Endodermal cell (in vitro differentiated cells): ENCODE measurements at regions not wholly inside any gene's neighbourhood (a gene's known extent, or its start where the extent isn't known, plus 50 kb on each side); places are given as distances from the start of the nearest gene placed in this dataset.

Experiments used
- DNase-seq: peaks from one replicate; pipeline ENCODE4 v3.0.0-alpha.2; 2017
- H3K27ac ChIP-seq: 2 replicates; pipeline ENCODE4 v1.5.1; 2013; ENCODE audit warnings: mild to moderate bottlenecking, low read depth, low read length, moderate library complexity
- H3K27me3 ChIP-seq: 2 replicates; pipeline ENCODE4 v1.6.1; 2013; ENCODE audit warnings: mild to moderate bottlenecking, low read length, moderate library complexity; ENCODE audit not compliant: insufficient read depth, control insufficient read depth, poor library complexity, severe bottlenecking
- H3K36me3 ChIP-seq: 2 replicates; pipeline ENCODE4 v1.7.0; 2013; ENCODE audit warnings: mild to moderate bottlenecking, low read length, moderate library complexity; ENCODE audit not compliant: control insufficient read depth, insufficient read depth
- H3K4me1 ChIP-seq: one replicate; pipeline ENCODE4 v1.7.0; 2013; ENCODE audit warnings: low read length; ENCODE audit not compliant: control insufficient read depth, insufficient read depth
- H3K4me3 ChIP-seq: 2 replicates; pipeline ENCODE4 v1.5.1; 2013; ENCODE audit warnings: mild to moderate bottlenecking, low read length, moderate library complexity
- H3K9ac ChIP-seq: 2 replicates; pipeline ENCODE4 v1.6.1; 2013; ENCODE audit warnings: mild to moderate bottlenecking, low read length, moderate library complexity; ENCODE audit not compliant: poor library complexity, severe bottlenecking; ENCODE audit errors: extremely low read depth
- H3K9me3 ChIP-seq: 2 replicates; pipeline ENCODE4 v1.6.1; 2013; ENCODE audit warnings: mild to moderate bottlenecking, low read length, moderate library complexity; ENCODE audit not compliant: control insufficient read depth
- H3K27ac Mint-ChIP-seq: 2 replicates; pipeline ENCODE4 v1.8.0; 2020; ENCODE audit warnings: mixed read lengths
- H3K27me3 Mint-ChIP-seq: 2 replicates; pipeline ENCODE4 v1.8.0; 2021; ENCODE audit warnings: mild to moderate bottlenecking, mixed read lengths; ENCODE audit not compliant: insufficient read depth
- H3K36me3 Mint-ChIP-seq: 2 replicates; pipeline ENCODE4 v1.8.0; 2020; ENCODE audit warnings: low read depth, mixed read lengths
- H3K4me1 Mint-ChIP-seq: 2 replicates; pipeline ENCODE4 v1.8.0; 2020; ENCODE audit warnings: mixed read lengths
- H3K4me3 Mint-ChIP-seq: 2 replicates; pipeline ENCODE4 v1.8.0; 2020; ENCODE audit warnings: mild to moderate bottlenecking, moderate library complexity, mixed read lengths
- H3K9me3 Mint-ChIP-seq: 2 replicates; pipeline ENCODE4 v1.8.0; 2020; ENCODE audit warnings: mild to moderate bottlenecking, mixed read lengths
- CTCF ChIP-seq: fragments of 200-600 bp; sonication (generic); conservative IDR thresholded peaks from 2 replicates; pipeline ENCODE4 v1.5.0; 2021; ENCODE audit warnings: antibody characterized with exemption, mild to moderate bottlenecking
- WGBS, 2 experiments: methylation state at CpG; one replicate each; pipeline versions ENCODE4 v1.1.5 to v1.1.7; 2013; ENCODE audit warnings: missing lambda C conversion rate in 2 of 2, mixed read lengths in 1 of 2; ENCODE audit not compliant: insufficient coverage in 1 of 2, insufficient read length in 1 of 2; 5-methylcytosine and 5-hydroxymethylcytosine counted together

- peaks cover 4% of the 10 kb centered on the region for H3K36me3 Mint-ChIP-seq
- DNase-seq: no peak
- no peak for TF ChIP-seq CTCF
- 94 to 100% methylated on average over 1 to 2 of the region's 2 CpGs for WGBS, 2 experiments
- H3K9me3 Mint-ChIP-seq: peaks cover 34% of the 10 kb centered on the region
- H3K27ac Mint-ChIP-seq: no peak overlapping the region
- no peaks in the 10 kb centered on the region for H3K36me3 ChIP-seq
- H3K27me3 ChIP-seq: no peaks in the 10 kb centered on the region
- H3K4me3 ChIP-seq: no peak overlapping the region
- H3K9me3 ChIP-seq: peaks cover 7% of the 10 kb centered on the region
- no peak overlapping the region for H3K27ac ChIP-seq
- H3K9ac ChIP-seq: no peak overlapping the region
- peaks cover 6% of the 10 kb centered on the region for H3K4me1 Mint-ChIP-seq
- H3K4me1 ChIP-seq: no peaks in the 10 kb centered on the region
- peaks cover 2% of the 10 kb centered on the region for H3K27me3 Mint-ChIP-seq
- H3K4me3 Mint-ChIP-seq: no peak overlapping the region
Observed at GRCh38 chr9:87135074-87135473, 187.8 kb upstream of the GAS1 start.

DNA sequence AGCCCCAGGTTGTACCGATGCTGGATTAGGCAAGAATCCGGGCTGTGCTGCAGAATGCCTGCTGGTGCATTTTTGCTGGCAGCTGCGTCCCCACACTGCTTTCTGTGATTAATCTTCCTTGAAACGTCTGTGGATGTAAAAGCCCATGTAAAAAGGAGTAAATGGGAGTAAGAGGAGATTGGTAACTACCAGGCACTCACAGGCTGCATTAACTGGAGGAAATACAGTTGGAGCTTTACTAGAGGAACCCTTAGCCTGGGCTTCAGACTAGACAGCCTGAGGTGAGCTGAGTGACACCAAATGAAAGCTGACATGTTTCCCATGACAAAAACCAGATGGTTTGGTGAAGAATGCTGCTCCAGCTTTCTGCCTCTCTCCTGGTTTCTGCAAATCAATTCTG, 190.4 kb upstream of the GAS1 start:
- H3K4me3 ChIP-seq: no peak overlapping the region
- peaks cover 15% of the 10 kb centered on the region for H3K4me1 Mint-ChIP-seq
- 58 to 63% methylated on average over 3 to 4 of the region's 4 CpGs for WGBS, 2 experiments

DNA sequence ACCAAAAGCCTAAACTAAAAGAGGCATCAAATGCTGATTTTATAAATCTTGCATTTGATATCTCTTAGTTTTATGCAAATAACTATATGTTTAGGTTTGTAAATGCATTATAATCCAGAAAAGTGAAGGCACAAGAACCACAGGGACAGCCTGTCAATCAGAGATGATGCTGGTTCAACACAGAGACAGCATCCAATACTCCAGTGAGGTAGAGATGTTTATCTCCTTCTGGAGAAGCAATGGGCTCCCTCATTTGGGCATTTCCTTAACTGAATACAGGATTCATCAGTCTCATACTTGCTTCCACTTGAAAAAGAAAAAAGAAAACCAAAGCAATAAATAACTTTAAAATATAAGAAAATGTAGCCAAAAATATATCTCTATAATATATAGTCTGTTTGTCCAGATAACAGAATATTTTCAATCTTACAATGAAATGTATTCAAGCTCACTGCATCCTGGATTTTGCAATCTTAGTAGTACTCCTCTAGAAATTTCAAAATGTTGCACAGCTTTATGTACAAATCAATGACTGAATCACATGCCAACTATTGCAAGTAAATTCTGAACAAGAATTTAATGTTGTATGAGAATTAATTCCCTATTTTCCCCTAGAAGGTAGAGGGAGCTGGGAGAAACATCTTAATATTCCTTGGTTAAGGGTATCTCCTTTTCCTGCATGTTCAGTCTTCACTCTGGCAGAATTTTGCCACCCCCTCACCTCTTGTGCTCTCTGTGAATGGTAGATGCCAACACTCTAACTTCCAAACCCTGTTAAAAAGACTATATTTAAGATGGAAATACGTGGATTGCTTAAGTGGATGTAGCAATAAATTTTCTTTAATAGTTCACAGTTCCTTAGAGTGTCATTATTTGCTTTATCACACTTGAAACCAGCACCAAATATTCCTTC, 191.1 kb upstream of the GAS1 start:
- no peak for TF ChIP-seq CTCF
- DNase-seq: no peak
- WGBS, 2 experiments: 100% methylated on average over 1 of the region's 1 CpG; no CpG with 5 or more reads in 1 of the 2 experiments
- no peaks in the 10 kb centered on the region for H3K36me3 Mint-ChIP-seq
- Histone ChIP-seq H3K27ac (no peak overlapping the region), H3K27me3 (no peaks in the 10 kb centered on the region), H3K9me3 (no peaks in the 10 kb centered on the region), H3K4me3 (no peak overlapping the region), H3K4me1 (no peaks in the 10 kb centered on the region), H3K36me3 (no peaks in the 10 kb centered on the region), H3K9ac (no peak overlapping the region)
- no peaks in the 10 kb centered on the region for H3K27me3 Mint-ChIP-seq
- peaks cover 15% of the 10 kb centered on the region for H3K4me1 Mint-ChIP-seq
- peaks cover 4% of the 10 kb centered on the region for H3K9me3 Mint-ChIP-seq
- H3K4me3 Mint-ChIP-seq: no peak overlapping the region
- no peak overlapping the region for H3K27ac Mint-ChIP-seq

More for the DNA sequence above, 190.4 kb upstream of the GAS1 start:
- H3K9me3 ChIP-seq: no peaks in the 10 kb centered on the region
- peaks cover 2% of the 10 kb centered on the region for H3K27me3 Mint-ChIP-seq
- H3K27ac Mint-ChIP-seq: no peak overlapping the region
- no peak for DNase-seq
- H3K4me1 ChIP-seq: no peaks in the 10 kb centered on the region
- H3K36me3 ChIP-seq: no peaks in the 10 kb centered on the region
- no peak overlapping the region for H3K27ac ChIP-seq
- H3K9ac ChIP-seq: no peak overlapping the region
- H3K36me3 Mint-ChIP-seq: no peaks in the 10 kb centered on the region
- no peak overlapping the region for H3K4me3 Mint-ChIP-seq
- H3K27me3 ChIP-seq: no peaks in the 10 kb centered on the region
- H3K9me3 Mint-ChIP-seq: peaks cover 10% of the 10 kb centered on the region
- TF ChIP-seq CTCF: no peak
